OCI-LY7 (cell line): ENCODE measurements at regions not wholly inside any gene's neighbourhood (a gene's known extent, or its start where the extent isn't known, plus 50 kb on each side); places are given as distances from the start of the nearest gene placed in this dataset.

Experiments
- CTCF ChIP-seq: fragments of 200-600 bp; sonication (generic); conservative IDR thresholded peaks from 2 replicates; pipeline ENCODE4 v1.5.1; 2014; ENCODE audit warnings: mild to moderate bottlenecking, antibody characterized with exemption, low read length, moderate library complexity, mixed read lengths
- EZH2phosphoT487 ChIP-seq: fragments of 200-600 bp; sonication (generic); IDR thresholded peaks from 2 replicates; pipeline ENCODE4 v1.6.1; 2018; ENCODE audit warnings: low read depth, borderline replicate concordance, mild to moderate bottlenecking, mixed run types, antibody characterized with exemption, low read length, moderate library complexity, mixed read lengths

- no peak for TF ChIP-seq CTCF
- TF ChIP-seq EZH2phosphoT487, result no peak
Measured at GRCh38 chr7:67597161-67597560, 600.5 kb downstream of the TYW1 start.
